H9 (cell line): ENCODE measurements at regions not wholly inside any gene's neighbourhood (a gene's known extent, or its start where the extent isn't known, plus 50 kb on each side); places are given as distances from the start of the nearest gene placed in this dataset.

Experiments
- DNase-seq: peaks from one replicate; pipeline ENCODE4 v3.0.0-alpha.2; 2017
- H2AFZ ChIP-seq: one replicate; pipeline ENCODE4 v1.6.1; 2013; ENCODE audit warnings: mild to moderate bottlenecking, low read length, control low read depth, moderate library complexity
- H2AK5ac ChIP-seq: 2 replicates; pipeline ENCODE4 v1.6.1; 2013; ENCODE audit warnings: low read length, control low read depth, mixed read lengths; ENCODE audit not compliant: insufficient read length
- H2BK120ac ChIP-seq: one replicate; pipeline ENCODE4 v1.6.1; 2013; ENCODE audit warnings: low read depth, mild to moderate bottlenecking, low read length, control low read depth, inconsistent platforms; ENCODE audit not compliant: poor library complexity, severe bottlenecking
- H2BK12ac ChIP-seq: 2 replicates; pipeline ENCODE4 v1.6.1; 2013; ENCODE audit warnings: low read length, control low read depth, mixed read lengths, low read depth; ENCODE audit not compliant: insufficient read length
- H2BK15ac ChIP-seq: 2 replicates; pipeline ENCODE4 v1.6.1; 2013; ENCODE audit warnings: low read depth, low read length, control low read depth
- H2BK20ac ChIP-seq: one replicate; pipeline ENCODE4 v1.6.1; 2013; ENCODE audit warnings: low read depth, mild to moderate bottlenecking, low read length, control low read depth, inconsistent platforms; ENCODE audit not compliant: poor library complexity, severe bottlenecking
- H2BK5ac ChIP-seq: 2 replicates; pipeline ENCODE4 v1.6.1; 2013; ENCODE audit warnings: low read length, control low read depth, mixed read lengths; ENCODE audit not compliant: insufficient read length
- H3K14ac ChIP-seq: 2 replicates; pipeline ENCODE4 v1.6.1; 2013; ENCODE audit warnings: low read length, control low read depth; ENCODE audit not compliant: insufficient read depth
- H3K18ac ChIP-seq: 2 replicates; pipeline ENCODE4 v1.6.1; 2013; ENCODE audit warnings: low read depth, mild to moderate bottlenecking, mixed read lengths, low read length, control low read depth; ENCODE audit not compliant: insufficient read length
- H3K23ac ChIP-seq: 2 replicates; pipeline ENCODE4 v1.6.1; 2013; ENCODE audit warnings: low read length, control low read depth, mixed read lengths, low read depth; ENCODE audit not compliant: insufficient read length
- H3K23me2 ChIP-seq: 2 replicates; pipeline ENCODE4 v1.6.1; 2013; ENCODE audit warnings: low read depth, mild to moderate bottlenecking, mixed read lengths, low read length, control low read depth; ENCODE audit not compliant: insufficient read length, poor library complexity, severe bottlenecking
- H3K27ac ChIP-seq: 2 replicates; pipeline ENCODE4 v1.5.1; 2013; ENCODE audit warnings: low read length, control low read depth, mixed read lengths, low read depth; ENCODE audit not compliant: insufficient read length
- H3K27me3 ChIP-seq: 2 replicates; pipeline ENCODE4 v1.6.1; 2013; ENCODE audit warnings: low read length, control low read depth, inconsistent platforms; ENCODE audit not compliant: insufficient read depth
- H3K4ac ChIP-seq: 2 replicates; pipeline ENCODE4 v1.6.1; 2013; ENCODE audit warnings: low read depth, mild to moderate bottlenecking, control low read depth, inconsistent platforms, low read length, moderate library complexity
- H3K4me1 ChIP-seq: 2 replicates; pipeline ENCODE4 v1.6.1; 2013; ENCODE audit warnings: low read length, control low read depth, inconsistent platforms; ENCODE audit not compliant: insufficient read depth
- H3K4me2 ChIP-seq: 2 replicates; pipeline ENCODE4 v1.6.1; 2013; ENCODE audit warnings: low read length, control low read depth, mixed read lengths; ENCODE audit not compliant: insufficient read length, insufficient read depth
- H3K56ac ChIP-seq: 2 replicates; pipeline ENCODE4 v1.6.1; 2013; ENCODE audit warnings: low read depth, mild to moderate bottlenecking, mixed read lengths, low read length, control low read depth; ENCODE audit not compliant: insufficient read length
- H3K79me1 ChIP-seq: 2 replicates; pipeline ENCODE4 v1.6.1; 2013; ENCODE audit warnings: low read depth, mild to moderate bottlenecking, moderate library complexity, low read length, control low read depth, inconsistent platforms; ENCODE audit not compliant: insufficient read depth, poor library complexity, severe bottlenecking
- H3K79me2 ChIP-seq: 2 replicates; pipeline ENCODE4 v1.6.1; 2013; ENCODE audit warnings: low read length, control low read depth, inconsistent platforms; ENCODE audit not compliant: insufficient read depth
- H3K9ac ChIP-seq: 2 replicates; pipeline ENCODE4 v1.6.1; 2013; ENCODE audit warnings: low read length, control low read depth, mixed read lengths; ENCODE audit not compliant: insufficient read length; ENCODE audit errors: extremely low read depth
- H3K9me3 ChIP-seq: one replicate; pipeline ENCODE4 v1.6.1; 2013; ENCODE audit warnings: low read depth, low read length, inconsistent platforms; ENCODE audit not compliant: control insufficient read depth
- H3T11ph ChIP-seq: one replicate; pipeline ENCODE4 v1.6.1; 2013; ENCODE audit warnings: mild to moderate bottlenecking, low read length, control low read depth, inconsistent platforms
- H4K20me1 ChIP-seq: one replicate; pipeline ENCODE4 v1.6.1; 2013; ENCODE audit not compliant: control insufficient read depth, insufficient read length, insufficient read depth
- H4K5ac ChIP-seq: 2 replicates; pipeline ENCODE4 v1.6.1; 2013; ENCODE audit warnings: low read depth, mild to moderate bottlenecking, mixed read lengths, low read length, control low read depth; ENCODE audit not compliant: insufficient read length
- H4K8ac ChIP-seq: replicated peaks from 2 replicates; pipeline ENCODE4 v1.6.1; 2013; ENCODE audit warnings: low read length, control low read depth, mixed read lengths, low read depth; ENCODE audit not compliant: insufficient read length
- H4K91ac ChIP-seq: 2 replicates; pipeline ENCODE4 v1.6.1; 2013; ENCODE audit warnings: low read depth, mild to moderate bottlenecking, moderate library complexity, mixed read lengths, low read length, control low read depth; ENCODE audit not compliant: insufficient read length
- H3K27ac Mint-ChIP-seq, 3 experiments: 2 replicates in 2 of 3; 3 replicates in 1 of 3; pipeline ENCODE4 v1.8.0; 2020 to 2021; ENCODE audit warnings: mixed read lengths in 3 of 3, mild to moderate bottlenecking in 1 of 3, moderate library complexity in 1 of 3
- H3K27me3 Mint-ChIP-seq: 2 replicates; pipeline ENCODE4 v1.8.0; 2021; ENCODE audit warnings: low read depth, mild to moderate bottlenecking, moderate library complexity, mixed read lengths
- H3K36me3 Mint-ChIP-seq, 3 experiments: 2 replicates in 2 of 3; 3 replicates in 1 of 3; pipeline ENCODE4 v1.8.0; 2020 to 2021; ENCODE audit warnings: low read depth in 3 of 3, mixed read lengths in 3 of 3; ENCODE audit not compliant: insufficient read depth in 1 of 3
- H3K4me1 Mint-ChIP-seq, 2 experiments: 2 replicates each; pipeline ENCODE4 v1.8.0; 2020; ENCODE audit warnings: mixed read lengths in 2 of 2
- H3K4me3 Mint-ChIP-seq, 2 experiments: 2 replicates in 1 of 2; 3 replicates in 1 of 2; pipeline ENCODE4 v1.8.0; 2020 to 2021; ENCODE audit warnings: mild to moderate bottlenecking in 2 of 2, mixed read lengths in 2 of 2, moderate library complexity in 1 of 2
- H3K9me3 Mint-ChIP-seq, 2 experiments: 2 replicates in 1 of 2; 3 replicates in 1 of 2; pipeline ENCODE4 v1.8.0; 2020; ENCODE audit warnings: mild to moderate bottlenecking in 2 of 2, mixed read lengths in 2 of 2, moderate library complexity in 1 of 2
- WGBS: extraction: QIAGEN DNeasy Blood & Tissue Kit; methylation state at CpG from one replicate; pipeline ENCODE4 v1.1.7; 2013; ENCODE audit warnings: missing lambda C conversion rate, low lambda C conversion rate, mixed read lengths; ENCODE audit not compliant: insufficient read length; ENCODE audit errors: extremely low coverage; 5-methylcytosine and 5-hydroxymethylcytosine counted together
- TF ChIP-seq, protein P1 (sequence below): fragments of 200-600 bp; sonication (generic); conservative IDR thresholded peaks from 3 replicates; pipeline ENCODE4 v1.8.0; 2021; ENCODE audit warnings: antibody characterized with exemption, mild to moderate bottlenecking

DNA sequence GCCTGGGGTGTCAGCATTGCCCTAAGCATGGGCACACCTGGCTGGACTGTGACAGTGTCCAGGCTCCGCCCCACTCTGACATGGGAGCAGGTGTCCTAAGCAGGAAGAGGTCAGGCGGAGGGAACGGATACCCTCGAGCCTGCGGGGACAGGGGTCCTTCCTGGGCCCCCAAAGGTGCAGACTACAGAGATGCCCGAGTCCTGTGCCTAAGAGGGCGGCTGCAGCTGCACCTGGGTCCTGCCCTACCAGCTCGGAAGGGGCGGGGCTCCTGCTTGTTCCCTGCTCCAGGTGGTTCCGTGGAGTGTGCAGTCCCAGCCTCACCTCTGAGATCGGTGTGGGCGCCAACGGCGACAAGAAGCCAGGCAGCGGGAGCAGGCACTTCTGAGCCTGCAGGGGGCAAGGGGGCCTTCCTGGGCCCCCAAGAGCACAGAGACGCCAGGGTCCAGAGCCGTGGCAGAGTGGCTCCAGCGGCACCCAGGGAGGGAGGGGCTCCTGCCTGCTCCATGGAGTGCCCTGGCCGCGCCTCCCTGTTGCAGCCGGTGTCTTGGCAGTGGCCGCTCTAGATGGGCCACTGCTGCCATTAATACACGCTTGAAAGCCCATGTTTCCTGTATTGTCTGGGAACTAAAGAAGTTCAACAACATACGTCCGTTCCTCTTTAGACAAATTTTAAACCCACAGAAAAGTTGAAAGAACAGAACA is 64.5 kb upstream of the CACNA2D1 start:
- peak; percentile 66 for DNase-seq
- Histone ChIP-seq H3K9ac (no peak overlapping the region), H3K18ac (no peak overlapping the region), H4K8ac (no peak overlapping the region), H3K9me3 (no peaks in the 10 kb centered on the region), H3K56ac (no peak overlapping the region), H2BK120ac (no peak overlapping the region), H4K20me1 (no peaks in the 10 kb centered on the region), H2AK5ac (no peak overlapping the region), H3K27ac (no peak overlapping the region), H3K27me3 (no peaks in the 10 kb centered on the region), H2BK12ac (no peak overlapping the region), H3T11ph (no peak overlapping the region), H3K4ac (no peak overlapping the region), H3K79me1 (no peaks in the 10 kb centered on the region), H3K4me1 (no peaks in the 10 kb centered on the region), H4K91ac (no peak overlapping the region), H3K14ac (no peak overlapping the region; the same call in 1 of the 2 replicates), H3K23ac (no peak overlapping the region), H2AFZ (no peak overlapping the region), H3K4me2 (no peak overlapping the region), H2BK20ac (no peak overlapping the region), H3K79me2 (no peaks in the 10 kb centered on the region), H4K5ac (no peak overlapping the region), H3K23me2 (no peaks in the 10 kb centered on the region), H2BK5ac (no peak overlapping the region), H2BK15ac (no peak overlapping the region; the same call in 1 of the 2 replicates)
- Mint-ChIP-seq H3K27ac (no peak overlapping the region; a peak in 1 of 7 replicates), H3K4me1 (peaks cover 15 to 29% of the 10 kb centered on the region in 2 experiments), H3K36me3 (peaks cover 0 to 13% (median 9%) of the 10 kb centered on the region in 3 experiments; a peak in 4 of 7 replicates), H3K4me3 (peak overlapping the region in 1 of 2 experiments; percentile 56; a peak in 2 of 5 replicates), H3K9me3 (peaks cover 3 to 5% of the 10 kb centered on the region in 2 experiments), H3K27me3 (no peaks in the 10 kb centered on the region)
- TF ChIP-seq, protein P1, sequence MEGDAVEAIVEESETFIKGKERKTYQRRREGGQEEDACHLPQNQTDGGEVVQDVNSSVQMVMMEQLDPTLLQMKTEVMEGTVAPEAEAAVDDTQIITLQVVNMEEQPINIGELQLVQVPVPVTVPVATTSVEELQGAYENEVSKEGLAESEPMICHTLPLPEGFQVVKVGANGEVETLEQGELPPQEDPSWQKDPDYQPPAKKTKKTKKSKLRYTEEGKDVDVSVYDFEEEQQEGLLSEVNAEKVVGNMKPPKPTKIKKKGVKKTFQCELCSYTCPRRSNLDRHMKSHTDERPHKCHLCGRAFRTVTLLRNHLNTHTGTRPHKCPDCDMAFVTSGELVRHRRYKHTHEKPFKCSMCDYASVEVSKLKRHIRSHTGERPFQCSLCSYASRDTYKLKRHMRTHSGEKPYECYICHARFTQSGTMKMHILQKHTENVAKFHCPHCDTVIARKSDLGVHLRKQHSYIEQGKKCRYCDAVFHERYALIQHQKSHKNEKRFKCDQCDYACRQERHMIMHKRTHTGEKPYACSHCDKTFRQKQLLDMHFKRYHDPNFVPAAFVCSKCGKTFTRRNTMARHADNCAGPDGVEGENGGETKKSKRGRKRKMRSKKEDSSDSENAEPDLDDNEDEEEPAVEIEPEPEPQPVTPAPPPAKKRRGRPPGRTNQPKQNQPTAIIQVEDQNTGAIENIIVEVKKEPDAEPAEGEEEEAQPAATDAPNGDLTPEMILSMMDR: no peak
- no CpG with 5 or more reads among the region's 25 CpGs for WGBS
